Sigmoid colon (tissue), 6 donors: ENCODE measurements at regions not wholly inside any gene's neighbourhood (a gene's known extent, or its start where the extent isn't known, plus 50 kb on each side); places are given as distances from the start of the nearest gene placed in this dataset.
"Not testable (repeated sequence)": the region's sequence is repeated elsewhere in the genome, so short reads cannot be mapped to it uniquely, and the experiment has no call there.

ENCODE experiments used
- DNase-seq: peaks from one replicate; pipeline ENCODE4 v3.0.0-alpha.2; 2019
- H3K27ac ChIP-seq, 4 donors: fragments of 200-600 bp; sonication (generic); one replicate each; pipeline ENCODE4 v1.5.1; 2016 to 2019; ENCODE audit warnings: mild to moderate bottlenecking in 1 of 4
- H3K27me3 ChIP-seq, 3 donors: fragments of 200-600 bp; sonication (generic); one replicate each; pipeline ENCODE4 v1.5.1; 2019; ENCODE audit warnings: mild to moderate bottlenecking in 1 of 3
- H3K36me3 ChIP-seq, 4 donors: fragments of 200-600 bp; sonication (generic); one replicate each; pipeline ENCODE4 v1.5.1; 2016 to 2019
- H3K4me1 ChIP-seq, 4 donors: fragments of 200-600 bp; sonication (generic); one replicate each; pipeline ENCODE4 v1.5.1; 2017 to 2019
- H3K4me3 ChIP-seq, 4 donors: fragments of 200-600 bp; sonication (generic); one replicate each; pipeline ENCODE4 v1.5.1; 2017 to 2019; ENCODE audit warnings: mild to moderate bottlenecking in 2 of 4, moderate library complexity in 1 of 4
- H3K9me3 ChIP-seq, 4 donors: fragments of 200-600 bp in 3 of 4; sonication (generic) in 3 of 4; one replicate each; pipeline versions ENCODE4 v1.5.1 to v1.6.1; 2013 to 2019
- EP300 ChIP-seq, 4 donors: sonication (generic); formaldehyde crosslinking; IDR thresholded peaks; one replicate each; pipeline ENCODE4 v1.6.1; 2017; ENCODE audit warnings: antibody characterized with exemption in 4 of 4
- POLR2A ChIP-seq, 2 donors: fragments of 450-650 bp; IDR thresholded peaks; one replicate each; pipeline ENCODE4 v1.6.1; 2016; ENCODE audit warnings: antibody characterized with exemption in 2 of 2, mild to moderate bottlenecking in 2 of 2, moderate library complexity in 2 of 2
- POLR2AphosphoS5 ChIP-seq, 4 donors: sonication (generic); formaldehyde crosslinking; IDR thresholded peaks; one replicate each; pipeline ENCODE4 v1.6.1; 2017; ENCODE audit warnings: antibody characterized with exemption in 4 of 4
- WGBS, 2 donors: extraction: QIAGEN DNeasy Blood & Tissue Kit; methylation state at CpG; one replicate each; pipeline ENCODE4 v1.1.7; 2013; 5-methylcytosine and 5-hydroxymethylcytosine counted together
- intact Hi-C: fragments of 100-400 bp; cut with DNase I; formaldehyde crosslinking; loops from one replicate; pipeline ENCODE4 v1.15.1; 2023
- TF ChIP-seq, protein P1 (sequence below), 4 experiments: fragments of 450-650 bp in 3 of 4; fragments of 200-600 bp in 1 of 4; IDR thresholded peaks; one replicate each; pipeline ENCODE4 v1.5.1; 2016 to 2019; ENCODE audit warnings: antibody characterized with exemption in 4 of 4, mild to moderate bottlenecking in 3 of 4, moderate library complexity in 2 of 4
- donor health status: healthy with polysubstance abuse.
- donor health status: healthy.

DNA sequence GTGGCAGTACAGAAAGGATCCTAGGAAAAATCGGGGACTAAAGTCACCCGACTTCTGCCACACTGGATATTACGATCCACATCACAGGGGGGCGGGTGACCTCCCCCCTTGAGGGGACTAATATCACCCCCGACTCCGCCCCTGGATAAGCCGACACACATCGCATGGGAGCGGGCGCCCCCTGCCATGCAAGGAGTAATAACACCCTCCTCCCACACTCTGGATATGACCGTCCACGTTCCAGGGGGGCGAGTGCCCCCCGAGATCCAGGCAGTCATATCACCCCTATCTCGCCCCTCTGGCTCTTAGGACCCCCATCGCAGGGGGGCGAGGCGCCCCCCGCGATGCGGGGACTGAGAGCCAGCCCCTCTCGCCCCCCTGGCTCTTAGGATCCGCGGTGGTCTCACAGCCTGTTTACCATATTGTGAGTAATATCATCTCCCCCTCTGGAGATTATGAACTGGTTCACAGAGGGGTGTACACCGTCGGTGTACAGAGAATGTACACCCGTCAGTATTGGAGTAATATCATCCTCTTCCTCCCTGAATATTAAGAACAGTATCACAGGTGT is 423.0 kb downstream of the DIRAS2 start:
- intact Hi-C loops: no loop called here
- H3K4me1 ChIP-seq: peaks cover 0 to 5% (median 0%) of the 10 kb centered on the region in 4 donors
- H3K4me3 ChIP-seq: no peak overlapping the region
- H3K9me3 ChIP-seq: no peaks in the 10 kb centered on the region
- H3K36me3 ChIP-seq: no peaks in the 10 kb centered on the region
- TF ChIP-seq, protein P1, sequence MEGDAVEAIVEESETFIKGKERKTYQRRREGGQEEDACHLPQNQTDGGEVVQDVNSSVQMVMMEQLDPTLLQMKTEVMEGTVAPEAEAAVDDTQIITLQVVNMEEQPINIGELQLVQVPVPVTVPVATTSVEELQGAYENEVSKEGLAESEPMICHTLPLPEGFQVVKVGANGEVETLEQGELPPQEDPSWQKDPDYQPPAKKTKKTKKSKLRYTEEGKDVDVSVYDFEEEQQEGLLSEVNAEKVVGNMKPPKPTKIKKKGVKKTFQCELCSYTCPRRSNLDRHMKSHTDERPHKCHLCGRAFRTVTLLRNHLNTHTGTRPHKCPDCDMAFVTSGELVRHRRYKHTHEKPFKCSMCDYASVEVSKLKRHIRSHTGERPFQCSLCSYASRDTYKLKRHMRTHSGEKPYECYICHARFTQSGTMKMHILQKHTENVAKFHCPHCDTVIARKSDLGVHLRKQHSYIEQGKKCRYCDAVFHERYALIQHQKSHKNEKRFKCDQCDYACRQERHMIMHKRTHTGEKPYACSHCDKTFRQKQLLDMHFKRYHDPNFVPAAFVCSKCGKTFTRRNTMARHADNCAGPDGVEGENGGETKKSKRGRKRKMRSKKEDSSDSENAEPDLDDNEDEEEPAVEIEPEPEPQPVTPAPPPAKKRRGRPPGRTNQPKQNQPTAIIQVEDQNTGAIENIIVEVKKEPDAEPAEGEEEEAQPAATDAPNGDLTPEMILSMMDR (IDR thresholded peaks at IDR 0.05): peak in 3 of 4 experiments; percentile 14 to 32 (median 16)
- no peak for TF ChIP-seq EP300 (IDR thresholded peaks at IDR 0.05)
- WGBS, 2 donors: 15 to 16% methylated on average over 27 of the region's 27 CpGs
- no peak overlapping the region for H3K27ac ChIP-seq
- H3K27me3 ChIP-seq: peaks cover 0 to 20% (median 4%) of the 10 kb centered on the region in 3 donors
- DNase-seq: no peak

DNA sequence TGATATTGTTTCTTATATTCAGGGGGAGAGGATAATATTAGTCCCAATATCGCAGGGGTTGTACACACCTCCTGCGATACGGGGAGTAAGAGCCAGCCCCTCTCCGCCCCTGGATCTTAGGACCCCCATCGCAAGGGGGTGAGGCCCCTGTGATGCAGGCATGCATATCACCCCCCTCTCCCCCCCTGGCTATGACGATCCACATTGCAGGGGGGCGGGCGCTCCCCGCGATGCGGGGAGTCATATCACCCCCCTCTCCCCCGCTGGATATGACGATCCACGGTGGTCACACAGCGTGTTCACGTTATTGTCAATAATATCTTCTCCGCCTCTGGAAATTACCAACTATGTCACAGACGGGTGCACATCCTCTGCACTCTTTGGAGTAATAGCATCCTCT is 420.7 kb downstream of the DIRAS2 start:
- H3K36me3 ChIP-seq, intact Hi-C loops, H3K9me3 ChIP-seq, DNase-seq, H3K27ac ChIP-seq, H3K4me3 ChIP-seq, H3K4me1 ChIP-seq: not testable (repeated sequence)
- 68 to 78% methylated on average over 18 of the region's 18 CpGs for WGBS, 2 donors
- H3K27me3 ChIP-seq: peaks cover 0 to 20% (median 4%) of the 10 kb centered on the region in 3 donors

DNA sequence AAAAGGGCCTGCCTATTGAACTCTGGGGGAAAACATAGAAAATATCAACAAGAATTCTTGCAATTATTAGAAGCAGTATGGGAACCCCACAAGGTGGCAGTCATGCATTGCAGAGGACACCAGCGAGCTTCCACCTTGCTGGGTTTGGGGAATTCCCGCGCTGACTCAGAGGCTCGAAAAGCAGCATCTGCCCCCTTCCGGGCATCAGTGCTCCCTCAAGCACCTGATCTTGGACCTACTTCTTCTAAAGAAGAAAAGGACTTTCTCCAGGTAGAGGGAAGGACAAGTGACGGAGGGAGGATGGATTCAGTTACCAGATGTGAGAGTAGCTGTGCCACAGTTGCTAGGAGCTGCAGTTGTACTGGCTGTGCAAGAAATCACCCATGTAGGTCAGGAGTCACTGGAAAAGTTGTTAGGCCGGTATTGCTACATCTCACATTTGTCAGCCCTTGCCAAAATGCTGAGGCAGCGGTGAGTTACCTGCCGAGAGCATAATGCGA is 415.7 kb downstream of the DIRAS2 start:
- H3K27ac ChIP-seq, DNase-seq, H3K4me1 ChIP-seq, H3K27me3 ChIP-seq, H3K4me3 ChIP-seq, intact Hi-C loops, H3K9me3 ChIP-seq, H3K36me3 ChIP-seq: not testable (repeated sequence)
- TF ChIP-seq, protein P1 (IDR thresholded peaks at IDR 0.05): peak in 3 of 4 experiments; percentile 43 to 51 (median 47)
- WGBS, 2 donors: 18 to 43% methylated on average over 10 of the region's 10 CpGs

GRCh38 chr9:90233081-90233480 is 409.5 kb downstream of the DIRAS2 start:
- H3K9me3 ChIP-seq, H3K36me3 ChIP-seq, H3K4me3 ChIP-seq, H3K27ac ChIP-seq, H3K4me1 ChIP-seq, intact Hi-C loops, DNase-seq, H3K27me3 ChIP-seq: not testable (repeated sequence)
- 92 to 95% methylated on average over 4 of the region's 4 CpGs for WGBS, 2 donors

GRCh38 chr9:90240541-90240940 is 402.1 kb downstream of the DIRAS2 start:
- Histone ChIP-seq H3K4me1 (no peaks in the 10 kb centered on the region), H3K36me3 (no peaks in the 10 kb centered on the region), H3K27ac (no peak overlapping the region), H3K4me3 (no peak overlapping the region), H3K27me3 (no peaks in the 10 kb centered on the region), H3K9me3 (no peaks in the 10 kb centered on the region)
- TF ChIP-seq EP300 (IDR thresholded peaks at IDR 0.05) (no peak), POLR2AphosphoS5 (IDR thresholded peaks at IDR 0.05) (no peak), POLR2A (IDR thresholded peaks at IDR 0.05) (no peak)
- TF ChIP-seq, protein P1 (IDR thresholded peaks at IDR 0.05): no peak
- 87 to 90% methylated on average over 7 of the region's 7 CpGs for WGBS, 2 donors
- no peak for DNase-seq
- intact Hi-C loops: no loop called here

- WGBS, 2 donors: 60 to 74% methylated on average over 3 of the region's 3 CpGs
- no peak for DNase-seq
- TF ChIP-seq POLR2A (IDR thresholded peaks at IDR 0.05) (no peak), POLR2AphosphoS5 (IDR thresholded peaks at IDR 0.05) (no peak), EP300 (IDR thresholded peaks at IDR 0.05) (no peak)
- TF ChIP-seq, protein P1 (IDR thresholded peaks at IDR 0.05): no peak
- intact Hi-C loops: no loop called here
- H3K27me3 ChIP-seq: no peaks in the 10 kb centered on the region
- H3K4me1 ChIP-seq: no peaks in the 10 kb centered on the region
- H3K27ac ChIP-seq: no peak overlapping the region
- no peaks in the 10 kb centered on the region for H3K36me3 ChIP-seq
- no peak overlapping the region for H3K4me3 ChIP-seq
- H3K9me3 ChIP-seq: no peaks in the 10 kb centered on the region
These were observed 397.0 kb downstream of the DIRAS2 start for GRCh38 chr9:90245661-90246060.
